Neural progenitor cell (in vitro differentiated cells): ENCODE measurements at regions not wholly inside any gene's neighbourhood (a gene's known extent, or its start where the extent isn't known, plus 50 kb on each side); places are given as distances from the start of the nearest gene placed in this dataset.

Experiments used
- CTCF ChIP-seq: fragments of 200-600 bp; sonication (generic); IDR thresholded peaks from 2 replicates; pipeline ENCODE4 v1.5.1; 2017; ENCODE audit warnings: antibody characterized with exemption, mild to moderate bottlenecking
- EZH2 ChIP-seq: fragments of 200-600 bp; sonication (generic); IDR thresholded peaks from 2 replicates; pipeline ENCODE4 v1.6.1; 2017; ENCODE audit warnings: antibody characterized with exemption, mild to moderate bottlenecking, moderate library complexity

GRCh38 chr16:64098451-64098850 lies 1023.4 kb downstream of the CDH11 start:
- TF ChIP-seq EZH2 (no peak), CTCF (no peak)
